HUES6 (cell line): ENCODE measurements at regions not wholly inside any gene's neighbourhood (a gene's known extent, or its start where the extent isn't known, plus 50 kb on each side); places are given as distances from the start of the nearest gene placed in this dataset.
"Not testable (repeated sequence)": the region's sequence is repeated elsewhere in the genome, so short reads cannot be mapped to it uniquely, and the experiment has no call there.

Experiments
- H3K27ac ChIP-seq: 2 replicates; pipeline ENCODE4 v1.7.0; 2013; ENCODE audit warnings: low read depth, mild to moderate bottlenecking, low read length, inconsistent platforms
- H3K27me3 ChIP-seq: 2 replicates; pipeline ENCODE4 v1.6.1; 2013; ENCODE audit warnings: low read length; ENCODE audit not compliant: control insufficient read depth, insufficient read depth
- H3K36me3 ChIP-seq: 2 replicates; pipeline ENCODE4 v1.6.1; 2013; ENCODE audit warnings: low read length; ENCODE audit not compliant: control insufficient read depth, insufficient read depth
- H3K4me1 ChIP-seq: 2 replicates; pipeline ENCODE4 v1.6.1; 2013; ENCODE audit warnings: low read length; ENCODE audit not compliant: control insufficient read depth, insufficient read depth
- H3K4me3 ChIP-seq: 2 replicates; pipeline ENCODE4 v1.5.1; 2013; ENCODE audit warnings: low read depth, low read length
- H3K9ac ChIP-seq: one replicate; pipeline ENCODE4 v1.6.1; 2013; ENCODE audit warnings: mild to moderate bottlenecking, low read length
- H3K9me3 ChIP-seq: 2 replicates; pipeline ENCODE4 v1.6.1; 2013; ENCODE audit warnings: low read depth, low read length; ENCODE audit not compliant: control insufficient read depth, insufficient read depth

GRCh38 chr4:1589098-1589497, 95.0 kb downstream of the FAM53A start:
- no peaks in the 10 kb centered on the region for H3K4me1 ChIP-seq
- H3K36me3 ChIP-seq: no peaks in the 10 kb centered on the region
- H3K9me3 ChIP-seq: peaks cover 21% of the 10 kb centered on the region
- no peak overlapping the region for H3K27ac ChIP-seq
- no peak overlapping the region for H3K4me3 ChIP-seq
- H3K27me3 ChIP-seq: no peaks in the 10 kb centered on the region
- no peak overlapping the region for H3K9ac ChIP-seq

- Histone ChIP-seq H3K36me3 (no peaks in the 10 kb centered on the region), H3K4me1 (no peaks in the 10 kb centered on the region), H3K27me3 (no peaks in the 10 kb centered on the region), H3K4me3 (no peak overlapping the region), H3K27ac (no peak overlapping the region), H3K9me3 (peaks cover 21% of the 10 kb centered on the region), H3K9ac (no peak overlapping the region)
Measured at GRCh38 chr4:1588306-1588705, 95.8 kb downstream of the FAM53A start.

- H3K36me3 ChIP-seq: no peaks in the 10 kb centered on the region
- H3K4me1 ChIP-seq: peaks cover 3% of the 10 kb centered on the region; the same call in 1 of the 2 replicates
- no peak overlapping the region for H3K27ac ChIP-seq
- H3K9me3 ChIP-seq: peaks cover 10% of the 10 kb centered on the region
- no peak overlapping the region for H3K9ac ChIP-seq
- H3K27me3 ChIP-seq: no peaks in the 10 kb centered on the region
- H3K4me3 ChIP-seq: no peak overlapping the region
Measured at GRCh38 chr4:1584498-1584897, 99.6 kb downstream of the FAM53A start.

GRCh38 chr4:1583859-1584258, 100.3 kb downstream of the FAM53A start:
- no peak overlapping the region for H3K9ac ChIP-seq
- H3K4me3 ChIP-seq: no peak overlapping the region
- no peaks in the 10 kb centered on the region for H3K27me3 ChIP-seq
- H3K36me3 ChIP-seq: no peaks in the 10 kb centered on the region
- H3K27ac ChIP-seq: no peak overlapping the region
- peaks cover 3% of the 10 kb centered on the region; the same call in 1 of the 2 replicates for H3K4me1 ChIP-seq
- peaks cover 7% of the 10 kb centered on the region for H3K9me3 ChIP-seq

GRCh38 chr4:1583051-1583785, 100.9 kb downstream of the FAM53A start:
- peaks cover 6% of the 10 kb centered on the region for H3K4me1 ChIP-seq
- peaks cover 3% of the 10 kb centered on the region; the same call in 1 of the 2 replicates for H3K9me3 ChIP-seq
- H3K9ac ChIP-seq: no peak overlapping the region
- no peaks in the 10 kb centered on the region for H3K36me3 ChIP-seq
- H3K27ac ChIP-seq: no peak overlapping the region
- no peaks in the 10 kb centered on the region for H3K27me3 ChIP-seq
- no peak overlapping the region for H3K4me3 ChIP-seq

GRCh38 chr4:1582227-1582626, 101.9 kb downstream of the FAM53A start:
- Histone ChIP-seq H3K9ac (no peak overlapping the region), H3K27me3 (peaks cover 4% of the 10 kb centered on the region; the same call in 1 of the 2 replicates), H3K27ac (no peak overlapping the region), H3K9me3 (peaks cover 3% of the 10 kb centered on the region; the same call in 1 of the 2 replicates), H3K4me3 (no peak overlapping the region), H3K4me1 (peaks cover 14% of the 10 kb centered on the region), H3K36me3 (no peaks in the 10 kb centered on the region)

GRCh38 chr4:1581164-1581894, 102.8 kb downstream of the FAM53A start:
- not testable (repeated sequence) for H3K36me3 ChIP-seq, H3K9me3 ChIP-seq, H3K27me3 ChIP-seq, H3K4me3 ChIP-seq, H3K27ac ChIP-seq, H3K9ac ChIP-seq
- peaks cover 21% of the 10 kb centered on the region for H3K4me1 ChIP-seq

GRCh38 chr4:1580692-1581012, 103.5 kb downstream of the FAM53A start:
- H3K27ac ChIP-seq, H3K36me3 ChIP-seq, H3K4me3 ChIP-seq, H3K9ac ChIP-seq, H3K9me3 ChIP-seq: not testable (repeated sequence)
- peaks cover 22% of the 10 kb centered on the region for H3K4me1 ChIP-seq
- H3K27me3 ChIP-seq: peaks cover 11% of the 10 kb centered on the region; the same call in 1 of the 2 replicates

- H3K27ac ChIP-seq: no peak overlapping the region
- H3K4me1 ChIP-seq: peaks cover 22% of the 10 kb centered on the region
- peak overlapping the region; percentile 81 for H3K4me3 ChIP-seq
- peaks cover 3% of the 10 kb centered on the region; the same call in 1 of the 2 replicates for H3K9me3 ChIP-seq
- no peaks in the 10 kb centered on the region for H3K36me3 ChIP-seq
- peaks cover 11% of the 10 kb centered on the region; the same call in 1 of the 2 replicates for H3K27me3 ChIP-seq
- H3K9ac ChIP-seq: no peak overlapping the region
Measured at GRCh38 chr4:1579901-1580691, 104.0 kb downstream of the FAM53A start.

GRCh38 chr4:1579001-1579900, 104.9 kb downstream of the FAM53A start:
- Histone ChIP-seq H3K9ac (no peak overlapping the region), H3K27ac (no peak overlapping the region; the same call in 1 of the 2 replicates)

More at GRCh38 chr4:1579001-1579900, 104.9 kb downstream of the FAM53A start:
- Histone ChIP-seq H3K36me3 (no peaks in the 10 kb centered on the region), H3K27me3 (peaks cover 12% of the 10 kb centered on the region), H3K9me3 (no peaks in the 10 kb centered on the region; the same call in 1 of the 2 replicates), H3K4me3 (peak overlapping the region; percentile 81), H3K4me1 (peaks cover 22% of the 10 kb centered on the region)
